Upper lobe of left lung (tissue), 4 donors: ENCODE measurements at regions not wholly inside any gene's neighbourhood (a gene's known extent, or its start where the extent isn't known, plus 50 kb on each side); places are given as distances from the start of the nearest gene placed in this dataset.

ENCODE experiments used
- POLR2A ChIP-seq, 4 donors: fragments of 450-650 bp; IDR thresholded peaks; one replicate each; pipeline ENCODE4 v1.5.1; 2016 to 2017; ENCODE audit warnings: antibody characterized with exemption in 4 of 4, mild to moderate bottlenecking in 2 of 4
- POLR2AphosphoS5 ChIP-seq, 2 donors: sonication (generic); formaldehyde crosslinking; IDR thresholded peaks; one replicate each; pipeline ENCODE4 v1.5.1; 2017; ENCODE audit warnings: antibody characterized with exemption in 2 of 2
- TF ChIP-seq, protein P1 (sequence below), 6 experiments: fragments of 450-650 bp in 4 of 6; fragments of 200-600 bp in 2 of 6; sonication (generic) in 2 of 6; IDR thresholded peaks; one replicate each; pipeline ENCODE4 v1.5.1; 2016 to 2019; ENCODE audit warnings: antibody characterized with exemption in 6 of 6

- TF ChIP-seq, protein P1, sequence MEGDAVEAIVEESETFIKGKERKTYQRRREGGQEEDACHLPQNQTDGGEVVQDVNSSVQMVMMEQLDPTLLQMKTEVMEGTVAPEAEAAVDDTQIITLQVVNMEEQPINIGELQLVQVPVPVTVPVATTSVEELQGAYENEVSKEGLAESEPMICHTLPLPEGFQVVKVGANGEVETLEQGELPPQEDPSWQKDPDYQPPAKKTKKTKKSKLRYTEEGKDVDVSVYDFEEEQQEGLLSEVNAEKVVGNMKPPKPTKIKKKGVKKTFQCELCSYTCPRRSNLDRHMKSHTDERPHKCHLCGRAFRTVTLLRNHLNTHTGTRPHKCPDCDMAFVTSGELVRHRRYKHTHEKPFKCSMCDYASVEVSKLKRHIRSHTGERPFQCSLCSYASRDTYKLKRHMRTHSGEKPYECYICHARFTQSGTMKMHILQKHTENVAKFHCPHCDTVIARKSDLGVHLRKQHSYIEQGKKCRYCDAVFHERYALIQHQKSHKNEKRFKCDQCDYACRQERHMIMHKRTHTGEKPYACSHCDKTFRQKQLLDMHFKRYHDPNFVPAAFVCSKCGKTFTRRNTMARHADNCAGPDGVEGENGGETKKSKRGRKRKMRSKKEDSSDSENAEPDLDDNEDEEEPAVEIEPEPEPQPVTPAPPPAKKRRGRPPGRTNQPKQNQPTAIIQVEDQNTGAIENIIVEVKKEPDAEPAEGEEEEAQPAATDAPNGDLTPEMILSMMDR (IDR thresholded peaks at IDR 0.05), result no peak
- TF ChIP-seq POLR2AphosphoS5 (IDR thresholded peaks at IDR 0.05), result no peak
- no peak for TF ChIP-seq POLR2A (IDR thresholded peaks at IDR 0.05)
Measured at GRCh38 chr6:105681061-105681460, 278.2 kb upstream of the PREP start.
